OCI-LY7 (cell line): ENCODE measurements at regions not wholly inside any gene's neighbourhood (a gene's known extent, or its start where the extent isn't known, plus 50 kb on each side); places are given as distances from the start of the nearest gene placed in this dataset.

Experiments used
- EZH2phosphoT487 ChIP-seq: fragments of 200-600 bp; sonication (generic); IDR thresholded peaks from 2 replicates; pipeline ENCODE4 v1.6.1; 2018; ENCODE audit warnings: low read depth, borderline replicate concordance, mild to moderate bottlenecking, mixed run types, antibody characterized with exemption, low read length, moderate library complexity, mixed read lengths
- TF ChIP-seq, protein P1 (sequence below): fragments of 200-600 bp; sonication (generic); conservative IDR thresholded peaks from 2 replicates; pipeline ENCODE4 v1.5.1; 2014; ENCODE audit warnings: mild to moderate bottlenecking, antibody characterized with exemption, low read length, moderate library complexity, mixed read lengths

GRCh38 chr3:118713502-118714207 is 321.0 kb downstream of the IGSF11 start:
- TF ChIP-seq, protein P1, sequence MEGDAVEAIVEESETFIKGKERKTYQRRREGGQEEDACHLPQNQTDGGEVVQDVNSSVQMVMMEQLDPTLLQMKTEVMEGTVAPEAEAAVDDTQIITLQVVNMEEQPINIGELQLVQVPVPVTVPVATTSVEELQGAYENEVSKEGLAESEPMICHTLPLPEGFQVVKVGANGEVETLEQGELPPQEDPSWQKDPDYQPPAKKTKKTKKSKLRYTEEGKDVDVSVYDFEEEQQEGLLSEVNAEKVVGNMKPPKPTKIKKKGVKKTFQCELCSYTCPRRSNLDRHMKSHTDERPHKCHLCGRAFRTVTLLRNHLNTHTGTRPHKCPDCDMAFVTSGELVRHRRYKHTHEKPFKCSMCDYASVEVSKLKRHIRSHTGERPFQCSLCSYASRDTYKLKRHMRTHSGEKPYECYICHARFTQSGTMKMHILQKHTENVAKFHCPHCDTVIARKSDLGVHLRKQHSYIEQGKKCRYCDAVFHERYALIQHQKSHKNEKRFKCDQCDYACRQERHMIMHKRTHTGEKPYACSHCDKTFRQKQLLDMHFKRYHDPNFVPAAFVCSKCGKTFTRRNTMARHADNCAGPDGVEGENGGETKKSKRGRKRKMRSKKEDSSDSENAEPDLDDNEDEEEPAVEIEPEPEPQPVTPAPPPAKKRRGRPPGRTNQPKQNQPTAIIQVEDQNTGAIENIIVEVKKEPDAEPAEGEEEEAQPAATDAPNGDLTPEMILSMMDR: no peak
- no peak for TF ChIP-seq EZH2phosphoT487
